HEK293 (cell line): ENCODE measurements at regions not wholly inside any gene's neighbourhood (a gene's known extent, or its start where the extent isn't known, plus 50 kb on each side); places are given as distances from the start of the nearest gene placed in this dataset.
"Not testable (repeated sequence)": the region's sequence is repeated elsewhere in the genome, so short reads cannot be mapped to it uniquely, and the experiment has no call there.

Experiments used
- CTCF ChIA-PET: fragments of 350-600 bp; formaldehyde crosslinking; extraction: SDS; loops from one replicate; lab custom pipeline; 2021; ENCODE audit warnings: antibody characterized with exemption; lab: Yijun Ruan, JAX
- POLR2A ChIA-PET: fragments of 300-600 bp; formaldehyde crosslinking; extraction: SDS; loops from one replicate; lab custom pipeline; 2020; ENCODE audit warnings: antibody characterized with exemption, inconsistent platforms; lab: Yijun Ruan, JAX
- H3K27ac ChIP-seq: fragments of 200-500 bp; sonication (Bioruptor generic); 2 replicates; pipeline ENCODE4 v1.5.1; 2014; ENCODE audit warnings: low read depth, low read length, control low read depth, inconsistent platforms; ENCODE audit errors: extremely low read depth
- H3K36me3 ChIP-seq, 2 experiments: fragments of 200-500 bp in 1 of 2; sonication (Bioruptor generic) in 1 of 2; 1 replicate in 1 of 2; 2 replicates in 1 of 2; pipeline ENCODE4 v1.5.1; 2014 to 2017; ENCODE audit warnings: inconsistent platforms in 2 of 2, low read length in 2 of 2; ENCODE audit not compliant: control insufficient read depth in 2 of 2, insufficient read depth in 1 of 2
- H3K4me1 ChIP-seq: fragments of 200-500 bp; sonication (Bioruptor generic); 2 replicates; pipeline ENCODE4 v1.5.1; 2014; ENCODE audit warnings: mild to moderate bottlenecking, low read length, inconsistent platforms; ENCODE audit not compliant: control insufficient read depth, insufficient read depth
- H3K4me3 ChIP-seq: 2 replicates; pipeline ENCODE4 v1.5.1; 2011; ENCODE audit warnings: low read depth, mild to moderate bottlenecking, control low read depth, low read length, moderate library complexity
- H3K9me3 ChIP-seq: fragments of 200-500 bp; sonication (Bioruptor generic); 2 replicates; pipeline ENCODE4 v1.5.1; 2014; ENCODE audit warnings: low read depth, low read length, inconsistent platforms; ENCODE audit not compliant: control insufficient read depth, insufficient read depth
- KLF16 ChIP-seq: fragments of 450-650 bp; formaldehyde crosslinking; IDR thresholded peaks from 2 replicates; pipeline ENCODE4 v1.5.1; 2017; ENCODE audit warnings: missing biosample characterization, missing genetic modification characterization
- MYNN ChIP-seq: fragments of 450-650 bp; formaldehyde crosslinking; IDR thresholded peaks from 2 replicates; pipeline ENCODE4 v1.5.1; 2016; ENCODE audit warnings: missing biosample characterization, missing genetic modification characterization, borderline replicate concordance
- SP3 ChIP-seq: fragments of 450-650 bp; formaldehyde crosslinking; IDR thresholded peaks from 2 replicates; pipeline ENCODE4 v1.5.1; 2016; ENCODE audit warnings: missing biosample characterization, missing genetic modification characterization
- SP7 ChIP-seq: fragments of 450-650 bp; formaldehyde crosslinking; IDR thresholded peaks from 2 replicates; pipeline ENCODE4 v1.5.1; 2016; ENCODE audit warnings: missing biosample characterization, missing genetic modification characterization
- ZBTB1 ChIP-seq: fragments of 450-650 bp; formaldehyde crosslinking; IDR thresholded peaks from 2 replicates; pipeline ENCODE4 v1.5.1; 2016; ENCODE audit warnings: missing biosample characterization, missing genetic modification characterization
- ZNF112 ChIP-seq: fragments of 450-650 bp; formaldehyde crosslinking; IDR thresholded peaks from 2 replicates; pipeline ENCODE4 v1.5.0; 2017; ENCODE audit warnings: missing biosample characterization, missing genetic modification characterization
- ZNF214 ChIP-seq: fragments of 450-650 bp; formaldehyde crosslinking; IDR thresholded peaks from 2 replicates; pipeline ENCODE4 v1.5.1; 2017; ENCODE audit warnings: missing biosample characterization, mild to moderate bottlenecking, missing genetic modification characterization, borderline replicate concordance
- ZNF341 ChIP-seq: fragments of 450-650 bp; formaldehyde crosslinking; IDR thresholded peaks from 2 replicates; pipeline ENCODE4; 2016; ENCODE audit warnings: low read depth, missing biosample characterization, missing genetic modification characterization
- ZNF391 ChIP-seq: fragments of 450-650 bp; formaldehyde crosslinking; IDR thresholded peaks from 2 replicates; pipeline ENCODE4 v1.5.1; 2016; ENCODE audit warnings: low read depth, missing biosample characterization, missing genetic modification characterization, borderline replicate concordance
- ZNF394 ChIP-seq: fragments of 450-650 bp; formaldehyde crosslinking; IDR thresholded peaks from 2 replicates; pipeline ENCODE4 v1.5.1; 2016; ENCODE audit warnings: missing biosample characterization, missing genetic modification characterization, mild to moderate bottlenecking, moderate library complexity, borderline replicate concordance
- ZNF433 ChIP-seq: fragments of 450-650 bp; formaldehyde crosslinking; IDR thresholded peaks from 2 replicates; pipeline ENCODE4 v1.5.1; 2016; ENCODE audit warnings: missing biosample characterization, missing genetic modification characterization, low read depth
- ZNF654 ChIP-seq: fragments of 450-650 bp; formaldehyde crosslinking; IDR thresholded peaks from 2 replicates; pipeline ENCODE4 v1.5.1; 2016; ENCODE audit warnings: low read depth, missing biosample characterization, missing genetic modification characterization
- TF ChIP-seq, protein P1 (sequence below): fragments of 450-650 bp; formaldehyde crosslinking; IDR thresholded peaks from 2 replicates; pipeline ENCODE4 v1.5.1; 2016; ENCODE audit warnings: missing biosample characterization, missing genetic modification characterization, borderline replicate concordance
- TF ChIP-seq, protein P2 (sequence below): fragments of 450-650 bp; formaldehyde crosslinking; IDR thresholded peaks from 2 replicates; pipeline ENCODE4 v1.5.1; 2016; ENCODE audit warnings: missing biosample characterization, missing genetic modification characterization
- TF ChIP-seq, protein P3 (sequence below): fragments of 450-650 bp; formaldehyde crosslinking; IDR thresholded peaks from 2 replicates; pipeline ENCODE4 v1.5.1; 2017; ENCODE audit warnings: missing biosample characterization, missing genetic modification characterization

DNA sequence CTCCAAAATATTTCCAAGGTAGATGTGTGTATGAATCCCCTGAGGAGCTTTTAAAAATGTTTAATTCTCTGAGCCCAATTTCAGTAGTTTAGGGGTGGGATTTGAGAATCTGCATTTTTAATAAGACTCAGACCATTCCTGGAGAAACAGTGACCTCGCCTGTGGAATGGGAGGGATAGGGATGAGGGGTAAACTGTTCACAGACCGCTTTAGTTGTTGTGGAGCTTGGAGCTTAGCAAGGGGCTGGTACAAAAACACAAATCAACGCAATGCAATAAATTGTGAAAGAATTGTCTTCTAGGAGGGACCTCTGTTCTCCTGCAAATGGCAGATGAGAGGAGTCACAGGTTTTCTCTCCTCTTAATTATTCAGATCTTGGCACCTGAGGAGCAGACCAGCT is 239.3 kb upstream of the SULF2 start:
- no peak for TF ChIP-seq ZNF433 (tag by site-specific recombination)
- no peak for TF ChIP-seq SP3 (tag by site-specific recombination)
- TF ChIP-seq, protein P1, sequence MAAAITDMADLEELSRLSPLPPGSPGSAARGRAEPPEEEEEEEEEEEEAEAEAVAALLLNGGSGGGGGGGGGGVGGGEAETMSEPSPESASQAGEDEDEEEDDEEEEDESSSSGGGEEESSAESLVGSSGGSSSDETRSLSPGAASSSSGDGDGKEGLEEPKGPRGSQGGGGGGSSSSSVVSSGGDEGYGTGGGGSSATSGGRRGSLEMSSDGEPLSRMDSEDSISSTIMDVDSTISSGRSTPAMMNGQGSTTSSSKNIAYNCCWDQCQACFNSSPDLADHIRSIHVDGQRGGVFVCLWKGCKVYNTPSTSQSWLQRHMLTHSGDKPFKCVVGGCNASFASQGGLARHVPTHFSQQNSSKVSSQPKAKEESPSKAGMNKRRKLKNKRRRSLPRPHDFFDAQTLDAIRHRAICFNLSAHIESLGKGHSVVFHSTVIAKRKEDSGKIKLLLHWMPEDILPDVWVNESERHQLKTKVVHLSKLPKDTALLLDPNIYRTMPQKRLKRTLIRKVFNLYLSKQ (tag by site-specific recombination): no peak
- no peak for TF ChIP-seq ZNF214
- TF ChIP-seq ZBTB1: no peak
- TF ChIP-seq SP7 (tag by site-specific recombination): no peak
- no peak for TF ChIP-seq ZNF394 (tag by site-specific recombination)
- no peak for TF ChIP-seq ZNF391 (tag by site-specific recombination)
- TF ChIP-seq, protein P2, sequence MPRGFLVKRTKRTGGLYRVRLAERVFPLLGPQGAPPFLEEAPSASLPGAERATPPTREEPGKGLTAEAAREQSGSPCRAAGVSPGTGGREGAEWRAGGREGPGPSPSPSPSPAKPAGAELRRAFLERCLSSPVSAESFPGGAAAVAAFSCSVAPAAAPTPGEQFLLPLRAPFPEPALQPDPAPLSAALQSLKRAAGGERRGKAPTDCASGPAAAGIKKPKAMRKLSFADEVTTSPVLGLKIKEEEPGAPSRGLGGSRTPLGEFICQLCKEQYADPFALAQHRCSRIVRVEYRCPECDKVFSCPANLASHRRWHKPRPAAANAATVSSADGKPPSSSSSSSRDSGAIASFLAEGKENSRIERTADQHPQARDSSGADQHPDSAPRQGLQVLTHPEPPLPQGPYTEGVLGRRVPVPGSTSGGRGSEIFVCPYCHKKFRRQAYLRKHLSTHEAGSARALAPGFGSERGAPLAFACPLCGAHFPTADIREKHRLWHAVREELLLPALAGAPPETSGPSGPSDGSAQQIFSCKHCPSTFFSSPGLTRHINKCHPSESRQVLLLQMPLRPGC (tag by site-specific recombination): no peak
- TF ChIP-seq KLF16 (tag by site-specific recombination): no peak
- TF ChIP-seq, protein P3, sequence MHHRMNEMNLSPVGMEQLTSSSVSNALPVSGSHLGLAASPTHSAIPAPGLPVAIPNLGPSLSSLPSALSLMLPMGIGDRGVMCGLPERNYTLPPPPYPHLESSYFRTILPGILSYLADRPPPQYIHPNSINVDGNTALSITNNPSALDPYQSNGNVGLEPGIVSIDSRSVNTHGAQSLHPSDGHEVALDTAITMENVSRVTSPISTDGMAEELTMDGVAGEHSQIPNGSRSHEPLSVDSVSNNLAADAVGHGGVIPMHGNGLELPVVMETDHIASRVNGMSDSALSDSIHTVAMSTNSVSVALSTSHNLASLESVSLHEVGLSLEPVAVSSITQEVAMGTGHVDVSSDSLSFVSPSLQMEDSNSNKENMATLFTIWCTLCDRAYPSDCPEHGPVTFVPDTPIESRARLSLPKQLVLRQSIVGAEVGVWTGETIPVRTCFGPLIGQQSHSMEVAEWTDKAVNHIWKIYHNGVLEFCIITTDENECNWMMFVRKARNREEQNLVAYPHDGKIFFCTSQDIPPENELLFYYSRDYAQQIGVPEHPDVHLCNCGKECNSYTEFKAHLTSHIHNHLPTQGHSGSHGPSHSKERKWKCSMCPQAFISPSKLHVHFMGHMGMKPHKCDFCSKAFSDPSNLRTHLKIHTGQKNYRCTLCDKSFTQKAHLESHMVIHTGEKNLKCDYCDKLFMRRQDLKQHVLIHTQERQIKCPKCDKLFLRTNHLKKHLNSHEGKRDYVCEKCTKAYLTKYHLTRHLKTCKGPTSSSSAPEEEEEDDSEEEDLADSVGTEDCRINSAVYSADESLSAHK (tag by site-specific recombination): no peak
- TF ChIP-seq ZNF654 (tag by site-specific recombination): no peak
- TF ChIP-seq MYNN: no peak
- ChIA-PET CTCF (no interaction called here), POLR2A (no interaction called here)
- Histone ChIP-seq H3K4me3 (no peak overlapping the region), H3K36me3 (no peaks in the 10 kb centered on the region), H3K9me3 (no peaks in the 10 kb centered on the region), H3K27ac (no peak overlapping the region), H3K4me1 (no peaks in the 10 kb centered on the region)

DNA sequence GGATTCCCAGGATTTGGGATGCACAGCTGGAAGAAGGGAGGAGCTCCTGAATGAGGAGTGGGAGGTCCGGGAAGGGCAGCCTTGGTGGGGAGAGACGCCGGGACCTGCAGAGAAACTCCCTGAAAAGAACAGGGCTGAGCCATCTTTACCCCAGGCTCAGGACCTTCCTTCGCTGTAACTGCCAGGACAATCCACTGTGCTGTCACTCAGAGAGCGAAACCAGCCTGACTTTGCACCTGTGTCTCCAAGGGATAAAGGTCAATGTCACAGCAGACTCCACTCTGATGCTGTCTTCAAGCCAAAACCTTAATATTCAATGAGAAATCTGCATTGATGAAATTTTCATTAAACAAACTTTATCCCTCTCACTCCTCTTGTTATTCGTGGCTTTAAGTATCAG is 235.4 kb upstream of the SULF2 start:
- POLR2A ChIA-PET, H3K4me3 ChIP-seq, CTCF ChIA-PET, H3K36me3 ChIP-seq, H3K9me3 ChIP-seq, H3K4me1 ChIP-seq, H3K27ac ChIP-seq: not testable (repeated sequence)

DNA sequence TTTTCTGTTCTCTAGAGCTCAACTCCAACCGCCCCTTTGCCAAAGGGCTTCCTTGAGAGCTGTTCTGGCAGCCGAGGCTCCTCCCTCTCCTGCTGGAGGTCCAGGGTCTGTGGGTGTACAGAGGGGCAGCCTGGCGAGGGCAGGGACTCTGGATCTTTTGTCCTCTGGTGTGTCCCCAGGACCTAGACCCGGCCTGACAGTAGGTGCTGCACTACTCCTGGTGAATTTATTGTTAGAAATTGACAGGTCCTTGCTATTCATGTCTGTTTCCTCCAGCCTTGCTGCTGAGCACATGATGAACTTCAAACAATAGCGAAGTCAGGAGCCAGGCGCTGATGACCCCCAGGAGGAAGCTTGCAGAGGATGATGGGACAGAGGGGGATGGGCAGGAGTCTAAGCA is 234.7 kb upstream of the SULF2 start:
- Histone ChIP-seq H3K9me3 (no peaks in the 10 kb centered on the region), H3K36me3 (no peaks in the 10 kb centered on the region), H3K4me3 (no peak overlapping the region)
- CTCF ChIA-PET: interaction anchor here (0.6 kb wide), 1 partner anchor 49 kb away, joined by 3 read pairs; no protein-coding TSS in a partner anchor
- TF ChIP-seq ZNF112 (tag by site-specific recombination) (no peak), ZNF341 (tag by site-specific recombination) (peak; percentile 52)
- TF ChIP-seq, all 188 proteins: peak for 1
- Histone ChIP-seq H3K27ac (no peak overlapping the region), H3K4me1 (no peaks in the 10 kb centered on the region)
- POLR2A ChIA-PET: no interaction called here
